NCI-H345 (cell line): ENCODE measurements at regions not wholly inside any gene's neighbourhood (a gene's known extent, or its start where the extent isn't known, plus 50 kb on each side); places are given as distances from the start of the nearest gene placed in this dataset.

Source experiments
- DNase-seq: peaks from one replicate; lab custom pipeline; 2025; lab: John Stamatoyannopoulos, UW

- no peak for DNase-seq
These were observed 56.0 kb upstream of the BTRC start for GRCh38 chr10:101297901-101298486.

- no peak for DNase-seq
These were observed 54.8 kb upstream of the BTRC start for GRCh38 chr10:101299211-101299610.

GRCh38 chr10:101301111-101301731 lies 52.7 kb upstream of the BTRC start:
- peak; percentile 23 for DNase-seq

- DNase-seq: no peak
These were observed 50.8 kb upstream of the BTRC start for GRCh38 chr10:101303087-101303703.
